ENCODE measurements at regions not wholly inside any gene's neighbourhood (a gene's known extent, or its start where the extent isn't known, plus 50 kb on each side); places are given as distances from the start of the nearest gene placed in this dataset.

DNA sequence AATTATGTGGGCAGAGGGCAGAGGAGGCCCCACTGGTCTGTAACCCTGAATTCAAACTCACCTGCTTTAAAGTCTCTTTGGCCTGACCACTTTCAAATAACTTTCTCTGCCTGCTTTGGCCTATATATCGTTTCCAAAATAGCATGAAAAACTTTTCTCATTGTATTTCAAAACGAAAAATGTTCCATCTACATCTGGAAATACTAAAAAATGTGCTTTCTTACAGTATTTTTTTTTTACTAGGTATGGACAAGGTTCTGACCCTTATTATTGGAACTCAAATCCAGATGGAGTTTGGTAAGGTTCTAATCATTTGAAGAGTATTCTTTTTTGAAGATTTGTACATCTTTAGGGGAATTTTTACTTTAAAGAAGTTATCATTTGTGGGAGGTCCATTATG is 241.9 kb downstream of the PAX1 start:
- TF ChIP-seq, protein P1, sequence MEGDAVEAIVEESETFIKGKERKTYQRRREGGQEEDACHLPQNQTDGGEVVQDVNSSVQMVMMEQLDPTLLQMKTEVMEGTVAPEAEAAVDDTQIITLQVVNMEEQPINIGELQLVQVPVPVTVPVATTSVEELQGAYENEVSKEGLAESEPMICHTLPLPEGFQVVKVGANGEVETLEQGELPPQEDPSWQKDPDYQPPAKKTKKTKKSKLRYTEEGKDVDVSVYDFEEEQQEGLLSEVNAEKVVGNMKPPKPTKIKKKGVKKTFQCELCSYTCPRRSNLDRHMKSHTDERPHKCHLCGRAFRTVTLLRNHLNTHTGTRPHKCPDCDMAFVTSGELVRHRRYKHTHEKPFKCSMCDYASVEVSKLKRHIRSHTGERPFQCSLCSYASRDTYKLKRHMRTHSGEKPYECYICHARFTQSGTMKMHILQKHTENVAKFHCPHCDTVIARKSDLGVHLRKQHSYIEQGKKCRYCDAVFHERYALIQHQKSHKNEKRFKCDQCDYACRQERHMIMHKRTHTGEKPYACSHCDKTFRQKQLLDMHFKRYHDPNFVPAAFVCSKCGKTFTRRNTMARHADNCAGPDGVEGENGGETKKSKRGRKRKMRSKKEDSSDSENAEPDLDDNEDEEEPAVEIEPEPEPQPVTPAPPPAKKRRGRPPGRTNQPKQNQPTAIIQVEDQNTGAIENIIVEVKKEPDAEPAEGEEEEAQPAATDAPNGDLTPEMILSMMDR (IDR thresholded peaks at IDR 0.05), result no peak
- no peak for TF ChIP-seq EP300 (IDR thresholded peaks at IDR 0.05)
